Cardiac septum (tissue), 1 donor: ENCODE measurements at regions not wholly inside any gene's neighbourhood (a gene's known extent, or its start where the extent isn't known, plus 50 kb on each side); places are given as distances from the start of the nearest gene placed in this dataset.

Experiments used
- DNase-seq: peaks from one replicate; pipeline ENCODE4 v3.0.0-alpha.2; 2020; ENCODE audit warnings: low spot score
- intact Hi-C: fragments of 100-400 bp; cut with DNase I; formaldehyde crosslinking; loops from one replicate; pipeline ENCODE4 v1.14.0; 2022
- donor health status: DM: no; HTN: no; CAD: no.

DNA sequence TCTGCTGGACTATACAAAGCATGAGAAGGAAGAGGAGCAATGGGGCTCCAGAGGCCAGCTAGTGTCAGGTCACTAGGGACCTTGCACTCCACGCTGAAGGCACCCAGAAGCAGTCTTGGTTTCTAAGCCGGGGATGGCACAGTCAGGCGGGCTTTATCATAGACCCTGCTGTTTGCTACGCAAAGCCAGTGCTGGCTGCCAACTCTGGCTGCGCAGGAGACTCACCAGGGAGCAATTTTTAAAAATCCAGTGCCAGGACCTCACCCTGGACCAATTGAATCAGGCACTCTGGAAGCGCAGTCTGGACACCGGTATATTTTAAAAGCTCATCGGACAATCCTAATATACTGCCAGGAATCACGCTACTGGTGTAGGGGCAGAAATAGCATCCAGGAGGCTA lies 368.5 kb upstream of the XYLT1 start:
- intact Hi-C loops, result no loop called here
- no peak for DNase-seq

DNA sequence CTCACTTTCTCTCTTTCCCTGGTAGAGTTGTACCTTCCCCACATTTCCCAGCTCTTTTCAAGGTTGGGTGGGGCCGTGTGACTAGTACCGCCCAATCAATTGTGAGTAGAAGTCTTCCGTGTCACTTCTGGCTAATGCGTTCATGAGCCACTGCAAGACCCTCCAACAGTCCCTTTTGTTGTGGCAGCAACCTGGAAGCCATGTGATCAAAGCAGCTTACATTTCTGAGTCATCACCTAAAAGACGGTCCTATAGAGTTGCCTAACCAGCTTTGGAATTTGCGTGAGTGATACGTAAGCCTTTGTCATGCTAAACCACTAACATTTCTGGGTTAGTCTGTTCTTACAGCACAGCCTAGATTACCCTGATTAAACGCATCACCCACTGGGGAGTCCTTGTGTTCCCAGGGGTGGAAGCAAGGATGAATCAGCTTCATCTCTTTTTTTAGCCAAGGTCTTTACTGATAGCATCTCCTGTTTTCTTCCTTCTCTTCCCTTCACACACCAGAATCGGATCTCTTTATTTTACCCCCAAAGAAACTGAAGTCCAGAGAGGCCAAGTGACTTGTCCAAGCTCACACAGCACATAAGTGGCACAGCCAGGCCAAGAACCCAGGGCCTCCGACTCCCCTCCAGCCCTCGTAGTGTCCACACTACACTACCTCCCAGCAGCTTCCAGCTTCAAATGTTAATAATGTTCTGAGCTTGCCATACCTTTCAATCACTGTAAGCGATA lies 366.3 kb upstream of the XYLT1 start:
- DNase-seq, result no peak
- intact Hi-C loops, result no loop called here

DNA sequence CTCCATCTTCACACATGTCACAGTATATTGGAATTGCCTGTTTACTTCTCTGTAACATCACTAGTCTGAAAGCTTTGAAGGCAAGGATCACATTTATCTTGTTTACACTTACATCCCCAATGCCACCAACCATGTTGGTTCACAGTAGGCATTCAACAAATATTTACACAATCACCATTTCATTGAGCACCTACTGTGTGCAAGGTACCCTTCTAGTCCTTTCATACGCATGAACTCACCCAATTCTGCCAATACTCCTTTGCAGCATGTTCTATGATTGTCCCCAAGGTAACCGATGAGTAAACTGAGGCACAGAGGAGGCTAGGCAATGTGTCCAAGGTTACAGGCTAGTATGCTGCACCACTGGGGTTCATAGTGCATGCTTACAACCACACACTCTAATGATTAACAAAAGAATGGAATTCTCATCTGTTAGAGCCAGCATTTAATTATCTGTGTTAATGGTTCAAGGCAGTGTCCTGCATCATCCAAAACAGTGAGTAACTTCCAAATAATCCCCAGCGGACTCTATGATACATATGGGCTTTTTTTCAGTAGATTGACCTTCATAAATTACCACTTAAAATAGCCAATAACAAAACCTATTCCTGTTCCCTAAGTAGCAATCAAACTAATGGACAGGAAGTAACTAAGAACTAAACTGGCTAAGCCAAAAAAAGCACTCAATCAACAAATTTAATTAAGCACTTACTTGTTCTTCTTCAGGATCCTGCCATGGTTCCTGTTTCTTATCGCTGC lies 364.5 kb upstream of the XYLT1 start:
- intact Hi-C loops, result no loop called here
- DNase-seq, result no peak

DNA sequence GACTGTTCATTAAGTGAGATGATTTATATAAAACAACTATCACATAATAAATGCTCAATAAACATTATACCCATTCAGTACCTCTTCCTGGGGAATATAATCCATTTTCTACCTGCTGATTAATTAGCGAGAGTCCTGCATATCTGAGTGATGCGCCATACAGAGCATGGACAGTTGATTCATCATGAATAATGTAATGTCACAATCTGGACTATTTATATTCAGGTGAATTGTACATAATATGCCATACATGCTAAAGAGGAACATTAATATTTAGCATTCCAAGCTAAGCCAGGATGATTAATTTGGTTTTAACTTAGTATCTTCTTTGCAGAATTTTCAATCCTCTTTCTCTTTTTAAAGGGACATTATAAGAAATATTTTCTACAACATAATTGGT lies 362.0 kb upstream of the XYLT1 start:
- DNase-seq, result no peak
- intact Hi-C loops, result no loop called here

DNA sequence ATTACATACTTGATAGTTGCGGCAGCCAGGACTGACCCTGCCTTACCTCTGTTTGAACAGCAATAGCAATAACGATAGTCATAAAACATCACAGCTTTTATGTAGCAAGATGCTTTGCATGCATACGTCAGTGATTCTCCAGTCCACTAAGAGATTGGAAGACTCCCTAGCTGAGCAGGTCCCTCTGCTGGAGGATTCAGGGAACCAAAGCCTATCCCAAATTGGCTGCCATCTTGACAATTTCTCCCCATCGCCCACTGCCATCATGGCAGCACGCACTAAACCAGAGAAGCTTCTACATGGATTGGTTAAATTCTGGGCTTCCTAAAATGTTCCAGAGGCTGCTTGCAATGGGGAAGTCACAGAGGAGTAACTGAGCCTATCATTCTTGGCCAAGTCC lies 360.6 kb upstream of the XYLT1 start:
- intact Hi-C loops, result no loop called here
- DNase-seq, result no peak

DNA sequence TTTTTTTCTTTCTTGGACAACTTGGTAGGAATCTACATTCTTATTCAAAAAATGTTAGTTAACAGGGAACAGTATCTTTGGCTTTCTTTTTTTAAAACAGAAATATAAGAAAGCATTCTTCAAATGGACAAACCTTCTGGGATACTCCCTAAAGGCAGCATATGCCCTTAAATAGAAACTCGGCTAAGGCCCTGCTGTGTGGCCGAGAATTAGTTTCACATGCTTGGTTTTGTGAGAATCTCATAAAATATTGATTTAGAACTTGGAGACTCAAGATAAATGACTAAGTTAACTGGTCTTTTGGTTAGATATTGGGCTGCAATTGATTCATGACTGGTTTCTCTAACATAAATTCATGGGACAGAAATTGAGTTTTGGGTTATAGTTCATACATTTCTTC lies 359.9 kb upstream of the XYLT1 start:
- intact Hi-C loops, result no loop called here
- no peak for DNase-seq

DNA sequence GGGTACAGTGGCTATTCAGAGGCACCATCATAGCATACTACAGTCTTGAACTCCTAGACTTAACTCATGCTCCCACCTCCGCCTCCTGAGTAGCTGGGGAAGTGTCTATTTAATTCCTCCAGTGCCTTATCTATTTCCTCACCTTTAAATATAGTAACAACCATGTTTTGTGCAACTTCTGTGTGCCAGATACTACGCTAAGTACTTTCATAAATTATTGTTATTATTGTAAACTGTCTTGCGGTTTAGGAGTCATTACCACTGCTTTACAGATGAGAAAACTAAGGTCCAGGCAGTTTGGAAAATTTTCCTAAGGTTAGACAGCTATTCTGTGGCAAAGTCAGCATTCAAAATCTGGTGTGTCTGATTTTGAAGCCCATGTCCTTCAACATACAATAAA lies 359.1 kb upstream of the XYLT1 start:
- intact Hi-C loops, result no loop called here
- no peak for DNase-seq

DNA sequence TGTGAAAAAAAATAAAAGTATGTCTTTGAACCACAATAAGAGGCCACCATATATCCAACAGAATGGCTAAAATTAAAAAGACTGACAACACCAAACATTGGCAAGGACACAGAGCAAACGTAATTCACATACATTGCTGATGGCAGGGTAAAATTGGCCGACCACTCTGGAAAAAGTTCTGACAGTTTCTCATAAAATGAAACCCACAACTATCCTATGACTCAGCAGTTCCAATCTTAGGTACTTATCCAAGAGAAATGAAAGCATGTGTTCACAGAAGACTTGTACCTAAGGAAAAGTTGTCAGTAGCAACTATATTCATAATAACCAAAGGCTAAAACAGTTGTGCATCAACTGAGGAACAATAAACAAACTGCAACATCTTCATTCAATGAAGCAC lies 357.3 kb upstream of the XYLT1 start:
- no peak for DNase-seq
- intact Hi-C loops, result no loop called here

DNA sequence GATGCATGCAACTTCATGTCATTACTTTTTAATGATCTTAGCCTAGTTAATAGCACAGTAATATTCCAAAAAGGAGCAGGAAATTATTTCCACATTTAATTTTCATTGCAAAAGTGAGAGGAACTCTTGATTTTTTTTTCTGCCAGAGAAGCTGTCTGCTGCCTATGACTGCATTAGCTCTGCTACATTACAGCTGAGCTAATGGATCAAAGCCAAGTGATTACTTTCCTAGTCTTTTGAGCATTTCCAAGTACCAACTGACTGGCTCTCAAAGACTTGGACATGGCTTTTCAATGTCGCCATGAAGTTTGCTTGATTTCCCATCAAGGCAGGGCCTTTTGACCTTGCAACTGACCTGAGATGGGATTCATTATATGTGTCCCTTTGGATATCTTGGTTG lies 356.6 kb upstream of the XYLT1 start:
- no peak for DNase-seq
- intact Hi-C loops, result no loop called here

DNA sequence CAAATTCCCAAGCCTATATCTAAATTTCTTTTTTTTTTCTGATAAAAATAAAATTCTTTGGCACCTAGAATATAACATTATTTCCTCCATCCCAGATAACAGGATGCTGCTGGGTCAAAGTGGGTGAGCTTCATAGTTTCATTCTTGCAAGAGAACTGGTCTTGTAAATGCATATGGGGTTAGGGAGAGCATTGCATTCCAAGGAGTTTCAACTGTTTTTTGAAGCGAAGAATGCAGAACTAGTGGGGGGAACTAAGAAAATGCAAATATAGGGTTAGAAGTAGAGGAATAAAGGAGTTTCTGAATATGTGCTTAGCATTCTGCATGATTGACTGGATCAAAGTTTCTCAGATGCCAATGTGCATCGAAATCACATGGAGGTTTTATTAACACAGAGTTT lies 347.2 kb upstream of the XYLT1 start:
- intact Hi-C loops, result no loop called here
- no peak for DNase-seq

DNA sequence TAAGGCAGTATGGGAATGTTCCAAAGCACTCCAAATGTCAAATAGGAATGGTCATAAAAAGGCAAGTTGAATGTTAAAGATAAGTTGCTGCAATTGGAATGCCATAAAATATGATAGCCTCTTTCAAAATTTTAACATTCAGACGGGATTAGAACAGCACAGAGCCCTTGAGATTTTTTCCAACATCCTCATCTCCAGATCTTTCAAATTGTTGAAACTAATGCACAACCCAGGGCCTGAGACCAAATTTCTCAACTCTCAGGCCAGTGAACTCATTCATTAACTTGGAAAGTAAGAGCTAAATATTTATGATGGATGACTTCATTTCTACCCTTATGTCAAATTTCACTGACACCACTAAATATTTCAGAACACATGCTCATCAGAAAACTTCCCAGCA lies 346.5 kb upstream of the XYLT1 start:
- no peak for DNase-seq
- intact Hi-C loops, result no loop called here

DNA sequence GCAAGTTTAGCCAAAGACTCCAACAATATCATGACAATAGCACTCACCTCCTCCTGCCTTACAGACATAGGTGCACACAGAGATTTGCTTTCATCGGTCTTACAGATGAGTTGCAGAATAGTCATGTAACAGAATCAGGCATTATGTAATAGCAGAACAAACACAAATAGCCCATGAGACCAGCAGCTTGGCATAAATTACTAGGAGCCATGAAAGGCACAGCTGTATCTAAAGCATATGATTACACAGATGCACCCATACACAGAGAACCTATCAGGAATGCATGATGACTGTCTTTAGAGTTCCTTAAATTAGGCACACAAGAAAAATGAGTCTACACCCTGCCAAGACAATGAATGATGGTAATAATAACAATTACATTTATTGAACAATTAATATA lies 342.0 kb upstream of the XYLT1 start:
- DNase-seq, result no peak
- intact Hi-C loops, result no loop called here

DNA sequence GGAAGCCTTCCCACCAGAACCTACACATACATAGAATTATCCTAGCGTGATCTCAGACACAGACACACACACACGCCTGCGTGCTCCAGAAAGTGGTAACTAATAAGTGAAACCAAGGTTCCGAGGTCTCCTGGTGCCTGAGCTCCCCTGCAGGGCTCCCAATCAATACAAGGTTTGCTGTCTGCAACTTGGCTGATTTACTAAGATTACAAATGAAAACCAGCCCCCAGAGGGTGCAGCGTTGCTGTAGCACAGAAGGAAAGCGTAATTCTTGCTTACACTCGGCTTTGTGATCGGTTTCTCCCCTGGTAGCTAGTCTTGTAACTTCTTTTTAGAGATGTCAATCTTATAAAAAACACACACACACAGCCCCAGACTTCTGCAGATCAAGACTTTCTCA lies 334.1 kb upstream of the XYLT1 start:
- intact Hi-C loops, result no loop called here
- no peak for DNase-seq

DNA sequence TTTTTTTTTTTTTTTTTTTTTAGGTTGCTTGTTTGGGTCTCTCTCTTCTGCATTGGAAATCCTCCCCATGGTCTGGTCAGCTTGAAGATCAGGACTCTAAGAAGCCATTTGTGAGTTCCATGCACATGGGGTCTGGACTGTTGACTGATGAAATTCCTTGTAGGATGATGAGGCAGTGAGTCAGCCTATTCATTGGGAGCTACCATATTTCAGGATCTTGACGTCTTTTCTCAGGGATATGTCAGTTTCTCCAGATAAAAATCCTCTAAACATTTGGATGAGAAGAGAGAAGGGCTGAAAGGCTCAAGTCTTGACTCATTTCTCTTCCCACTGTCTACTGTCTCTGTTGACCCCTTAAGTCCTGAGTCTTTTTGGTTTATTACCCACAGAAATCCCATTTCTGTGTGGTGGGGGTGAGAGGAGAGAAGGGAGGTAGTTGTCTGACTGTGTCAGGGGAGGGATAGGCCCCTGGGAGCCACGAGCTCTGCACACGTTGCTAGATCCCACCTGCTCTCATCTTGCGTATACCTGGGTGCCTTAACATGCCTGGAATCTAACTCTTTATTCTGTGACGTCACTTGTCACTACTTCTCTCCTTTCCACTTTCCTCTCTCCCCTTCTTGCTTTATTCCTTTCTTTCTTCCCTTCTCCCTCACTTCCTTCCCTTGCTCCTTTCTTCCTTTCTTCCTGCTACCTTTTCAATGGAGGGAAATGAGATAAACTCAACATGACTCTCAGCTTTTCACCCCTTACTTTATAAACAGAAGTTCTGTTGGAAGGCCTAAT lies 333.1 kb upstream of the XYLT1 start:
- DNase-seq, result no peak
- intact Hi-C loops, result no loop called here

DNA sequence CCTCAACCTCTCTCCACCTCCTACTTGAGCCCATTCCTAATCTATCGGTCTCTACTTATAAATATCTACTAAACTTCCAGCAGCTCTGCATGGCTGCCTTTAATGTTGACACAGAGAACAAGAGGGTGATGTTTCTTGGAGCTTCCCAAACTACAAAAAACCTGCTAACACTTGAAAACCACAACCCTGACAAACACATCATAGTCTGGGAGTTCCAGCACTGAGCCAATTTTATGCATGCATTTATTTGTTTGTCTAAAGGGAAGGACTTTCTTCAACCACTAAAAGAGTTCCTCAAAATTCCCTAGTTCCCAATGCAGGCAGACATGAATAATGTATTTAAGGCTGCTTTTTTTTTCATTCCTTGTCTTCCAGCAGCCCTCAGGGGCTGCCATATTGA lies 331.8 kb upstream of the XYLT1 start:
- no peak for DNase-seq
- intact Hi-C loops, result no loop called here

DNA sequence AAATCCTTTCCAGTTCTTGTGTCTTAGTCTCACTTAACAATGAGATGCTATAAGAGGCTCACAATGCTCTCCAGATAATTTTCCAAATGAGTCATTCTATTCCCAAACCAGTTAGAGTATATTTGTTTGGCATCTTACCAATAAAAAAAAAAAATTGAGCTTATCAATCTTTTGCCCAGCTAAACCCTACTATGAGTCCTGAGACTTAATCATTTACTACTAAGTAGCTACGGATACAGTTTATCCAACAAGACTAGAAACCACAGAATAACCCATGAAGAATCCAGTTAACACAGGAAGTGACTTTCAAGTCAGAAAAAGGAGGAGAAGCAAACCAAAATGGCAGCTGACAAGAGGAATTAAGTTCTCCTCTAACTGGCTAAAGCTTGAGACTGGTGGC lies 330.3 kb upstream of the XYLT1 start:
- DNase-seq, result no peak
- intact Hi-C loops, result no loop called here

DNA sequence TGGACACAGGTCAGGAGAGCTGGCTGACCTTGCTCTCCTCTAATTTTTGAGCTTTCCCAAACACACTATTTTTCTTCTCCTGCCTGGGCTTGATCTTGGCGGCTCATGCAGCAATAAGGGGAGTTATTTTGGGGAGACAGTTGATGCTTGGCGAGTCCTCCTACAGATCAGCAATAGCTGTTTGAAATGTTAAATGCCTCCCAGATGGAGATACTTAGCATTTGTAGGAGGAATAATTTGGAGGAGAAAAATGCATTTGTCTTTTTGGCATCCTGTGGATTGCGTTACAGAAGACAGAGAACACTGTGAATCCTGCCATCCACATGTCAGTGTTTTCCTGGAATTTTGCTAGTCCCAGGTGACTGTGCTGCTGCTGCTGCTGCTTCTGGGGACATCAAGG lies 328.0 kb upstream of the XYLT1 start:
- intact Hi-C loops, result no loop called here
- DNase-seq, result no peak

DNA sequence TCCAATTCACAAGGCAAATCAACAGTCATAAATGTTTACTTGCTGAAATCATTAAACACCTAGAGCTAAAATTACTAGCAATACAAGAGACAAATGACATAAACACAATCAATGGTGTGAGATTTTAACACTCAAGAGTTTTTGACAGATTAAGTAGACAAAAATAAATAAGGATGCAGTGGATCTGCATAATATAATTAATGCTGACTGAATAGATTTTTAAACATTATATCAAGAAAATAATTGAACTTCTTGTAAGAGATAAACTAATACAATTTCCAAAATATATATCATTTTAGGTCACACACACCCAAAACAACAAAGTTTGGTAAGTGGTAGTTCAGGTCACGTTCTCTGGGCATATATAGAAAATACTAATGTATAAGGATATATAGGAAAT lies 322.6 kb upstream of the XYLT1 start:
- DNase-seq, result no peak
- intact Hi-C loops, result no loop called here

DNA sequence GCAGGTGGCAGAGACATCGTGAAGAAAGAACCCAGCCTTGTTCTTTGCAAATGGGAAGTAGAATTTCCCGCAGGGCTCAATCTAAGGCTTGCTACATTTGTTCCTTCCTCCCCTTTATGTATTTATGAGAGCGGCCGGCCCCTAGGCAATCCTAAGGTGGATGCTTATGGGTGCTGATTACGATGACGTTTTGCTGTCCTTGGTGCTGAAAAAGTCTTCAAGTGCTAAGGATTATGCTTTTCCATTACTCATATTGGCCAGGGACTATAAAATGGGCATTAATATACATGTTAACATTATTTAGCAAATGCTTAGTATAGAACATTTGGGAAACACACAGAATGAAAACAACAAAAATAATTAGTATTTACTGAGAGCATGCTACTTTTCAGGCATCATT lies 313.3 kb upstream of the XYLT1 start:
- intact Hi-C loops, result no loop called here
- no peak for DNase-seq

DNA sequence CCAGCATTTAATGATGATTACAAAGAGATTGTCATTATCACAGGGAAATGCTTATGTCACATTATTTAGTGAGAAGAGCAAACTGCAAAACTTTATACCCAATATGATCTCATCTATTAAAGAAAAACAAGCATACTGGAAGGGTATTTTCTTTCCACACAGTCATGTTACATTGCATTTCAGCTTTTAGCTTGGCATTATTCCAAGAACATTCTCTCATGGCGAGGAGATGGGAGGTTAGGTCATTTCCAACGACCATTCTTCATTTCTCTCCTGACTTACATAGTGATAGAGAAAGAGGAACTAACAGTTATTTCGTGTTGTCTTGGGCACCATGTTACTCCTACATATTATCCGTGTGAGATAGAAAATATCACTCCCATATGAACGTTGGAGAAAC lies 309.4 kb upstream of the XYLT1 start:
- intact Hi-C loops, result no loop called here
- no peak for DNase-seq

DNA sequence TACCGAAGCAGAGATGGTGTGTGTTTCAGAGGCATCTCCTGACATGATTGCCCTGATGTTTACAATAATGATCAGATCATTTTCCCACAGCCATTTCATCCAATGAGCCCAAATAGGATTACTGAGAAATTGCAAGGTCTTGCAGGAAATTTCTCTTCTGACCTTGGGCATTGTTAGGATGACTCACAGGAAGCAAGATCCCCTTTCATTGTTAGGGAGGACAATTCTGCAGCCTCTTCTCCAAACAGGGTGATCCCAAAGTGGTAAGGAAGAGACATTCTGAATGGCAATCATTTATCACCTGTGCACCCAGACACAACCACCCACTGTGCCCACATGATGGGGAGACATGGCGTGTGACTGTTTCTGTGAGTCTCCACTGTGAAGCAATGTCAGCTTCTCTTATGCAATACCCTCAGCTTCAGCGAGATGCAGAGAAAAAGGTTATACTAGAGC lies 306.7 kb upstream of the XYLT1 start:
- DNase-seq, result no peak
- intact Hi-C loops, result no loop called here
